Endothelial cell of umbilical vein (primary cell): ENCODE measurements at regions not wholly inside any gene's neighbourhood (a gene's known extent, or its start where the extent isn't known, plus 50 kb on each side); places are given as distances from the start of the nearest gene placed in this dataset.

ENCODE experiments used
- EZH2 ChIP-seq: IDR thresholded peaks from 2 replicates; pipeline ENCODE4 v1.6.1; 2012; ENCODE audit warnings: borderline replicate concordance, low read depth, mild to moderate bottlenecking, moderate library complexity, low read length, inconsistent platforms; ENCODE audit not compliant: severe bottlenecking
- GATA2 ChIP-seq: IDR thresholded peaks from 2 replicates; pipeline ENCODE4 v1.7.0; 2011; ENCODE audit warnings: low read depth, mild to moderate bottlenecking, moderate library complexity, mixed read lengths, low read length; ENCODE audit not compliant: insufficient read length, insufficient read depth
- JUN ChIP-seq: IDR thresholded peaks from 2 replicates; pipeline ENCODE4 v1.6.1; 2011; ENCODE audit warnings: borderline replicate concordance, low read depth; ENCODE audit not compliant: insufficient read length, insufficient read depth
- MYC ChIP-seq: IDR thresholded peaks from one replicate; pipeline ENCODE4 v1.6.1; 2011; ENCODE audit warnings: mild to moderate bottlenecking, low read depth, low read length
- POLR2A ChIP-seq: IDR thresholded peaks from 2 replicates; pipeline ENCODE4 v1.6.1; 2012; ENCODE audit warnings: low read depth, mild to moderate bottlenecking, control low read depth, low read length
- POLR2AphosphoS5 ChIP-seq: IDR thresholded peaks from 2 replicates; pipeline ENCODE4 v1.6.1; 2012; ENCODE audit warnings: low read depth, mild to moderate bottlenecking, control low read depth, low read length, moderate library complexity; ENCODE audit not compliant: insufficient read depth
- TF ChIP-seq, protein P1 (sequence below), 2 donors: IDR thresholded peaks; 1 replicate in 1 of 2; 2 replicates in 1 of 2; pipeline ENCODE4 v1.5.1; 2011; ENCODE audit warnings: low read length in 2 of 2, mild to moderate bottlenecking in 2 of 2, moderate library complexity in 2 of 2, control low read depth in 1 of 2, inconsistent platforms in 1 of 2, low read depth in 1 of 2; ENCODE audit not compliant: insufficient read depth in 1 of 2; ENCODE audit errors: extremely low read depth in 1 of 2
- TF ChIP-seq, protein P2 (sequence below): IDR thresholded peaks from 2 replicates; pipeline ENCODE4 v1.6.1; 2011; ENCODE audit not compliant: insufficient read depth, insufficient read length

DNA sequence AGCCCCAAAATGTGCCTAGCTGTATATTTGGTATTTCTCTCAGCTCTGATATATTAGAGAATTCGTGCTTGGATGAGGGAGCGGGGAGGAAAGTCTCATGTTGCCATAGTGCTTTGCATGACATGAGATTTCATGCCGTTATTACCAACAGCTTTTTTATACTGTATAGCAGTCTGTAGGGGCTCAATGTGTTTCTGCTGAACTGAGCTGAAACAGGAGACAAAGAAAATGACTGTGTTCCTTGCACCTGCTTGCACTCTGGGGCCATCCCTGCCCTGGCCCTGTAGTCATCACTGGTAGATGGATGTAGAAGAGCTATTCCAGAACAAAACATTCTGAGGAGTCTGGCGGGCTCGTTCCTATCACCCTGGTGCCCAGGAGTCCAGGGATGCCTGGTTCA lies 128.0 kb upstream of the SASH1 start:
- TF ChIP-seq, protein P1, sequence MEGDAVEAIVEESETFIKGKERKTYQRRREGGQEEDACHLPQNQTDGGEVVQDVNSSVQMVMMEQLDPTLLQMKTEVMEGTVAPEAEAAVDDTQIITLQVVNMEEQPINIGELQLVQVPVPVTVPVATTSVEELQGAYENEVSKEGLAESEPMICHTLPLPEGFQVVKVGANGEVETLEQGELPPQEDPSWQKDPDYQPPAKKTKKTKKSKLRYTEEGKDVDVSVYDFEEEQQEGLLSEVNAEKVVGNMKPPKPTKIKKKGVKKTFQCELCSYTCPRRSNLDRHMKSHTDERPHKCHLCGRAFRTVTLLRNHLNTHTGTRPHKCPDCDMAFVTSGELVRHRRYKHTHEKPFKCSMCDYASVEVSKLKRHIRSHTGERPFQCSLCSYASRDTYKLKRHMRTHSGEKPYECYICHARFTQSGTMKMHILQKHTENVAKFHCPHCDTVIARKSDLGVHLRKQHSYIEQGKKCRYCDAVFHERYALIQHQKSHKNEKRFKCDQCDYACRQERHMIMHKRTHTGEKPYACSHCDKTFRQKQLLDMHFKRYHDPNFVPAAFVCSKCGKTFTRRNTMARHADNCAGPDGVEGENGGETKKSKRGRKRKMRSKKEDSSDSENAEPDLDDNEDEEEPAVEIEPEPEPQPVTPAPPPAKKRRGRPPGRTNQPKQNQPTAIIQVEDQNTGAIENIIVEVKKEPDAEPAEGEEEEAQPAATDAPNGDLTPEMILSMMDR (IDR thresholded peaks at IDR 0.05; ENCODE audit: extremely low read depth in 1 of 2, insufficient read depth in 1 of 2, low read depth in 1 of 2, low read length in 2 of 2), result no peak
- TF ChIP-seq POLR2A, result no peak
- TF ChIP-seq JUN, result no peak
- TF ChIP-seq, protein P2, sequence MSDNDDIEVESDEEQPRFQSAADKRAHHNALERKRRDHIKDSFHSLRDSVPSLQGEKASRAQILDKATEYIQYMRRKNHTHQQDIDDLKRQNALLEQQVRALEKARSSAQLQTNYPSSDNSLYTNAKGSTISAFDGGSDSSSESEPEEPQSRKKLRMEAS, result no peak
- no peak for TF ChIP-seq MYC
- TF ChIP-seq EZH2, result no peak
- no peak for TF ChIP-seq POLR2AphosphoS5
- no peak for TF ChIP-seq GATA2
